Neural cell (in vitro differentiated cells): ENCODE measurements at regions not wholly inside any gene's neighbourhood (a gene's known extent, or its start where the extent isn't known, plus 50 kb on each side); places are given as distances from the start of the nearest gene placed in this dataset.

Experiments
- EZH2 ChIP-seq: fragments of 200-600, 300-800 bp; shearing (Covaris generic), sonication (generic); IDR thresholded peaks from 2 replicates; pipeline ENCODE4 v1.6.1; 2014; ENCODE audit warnings: antibody characterized with exemption, low read length, borderline replicate concordance, mild to moderate bottlenecking; ENCODE audit not compliant: insufficient read depth, poor library complexity, severe bottlenecking
- SMC3 ChIP-seq: fragments of 450-650 bp; conservative IDR thresholded peaks from 2 replicates; pipeline ENCODE4 v1.6.1; 2014; ENCODE audit warnings: antibody characterized with exemption, mild to moderate bottlenecking, moderate library complexity; ENCODE audit not compliant: poor library complexity
- TF ChIP-seq, protein P1 (sequence below): fragments of 450-650 bp; IDR thresholded peaks from 2 replicates; pipeline ENCODE4 v1.5.1; 2014; ENCODE audit warnings: antibody characterized with exemption, mild to moderate bottlenecking, moderate library complexity; ENCODE audit not compliant: poor library complexity, severe bottlenecking

DNA sequence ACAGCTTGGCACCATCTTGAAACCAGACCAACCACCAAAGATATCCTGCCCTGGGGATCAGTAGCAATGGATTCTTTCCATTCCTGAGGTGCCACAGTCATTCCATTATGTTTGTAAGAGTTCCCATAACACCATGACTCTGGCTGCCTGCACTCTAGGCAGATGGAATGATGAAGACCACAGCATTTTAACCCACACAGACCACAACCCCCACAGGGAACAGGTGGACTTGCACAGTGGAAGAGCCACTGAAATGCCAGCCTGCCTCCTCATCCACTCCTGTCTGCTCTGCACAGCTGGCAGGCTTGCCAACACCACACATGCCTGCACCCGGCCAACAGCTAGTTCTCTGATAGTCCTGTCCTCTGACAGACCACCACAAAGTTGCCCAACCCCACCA is 2362.2 kb upstream of the AGA start:
- TF ChIP-seq, protein P1, sequence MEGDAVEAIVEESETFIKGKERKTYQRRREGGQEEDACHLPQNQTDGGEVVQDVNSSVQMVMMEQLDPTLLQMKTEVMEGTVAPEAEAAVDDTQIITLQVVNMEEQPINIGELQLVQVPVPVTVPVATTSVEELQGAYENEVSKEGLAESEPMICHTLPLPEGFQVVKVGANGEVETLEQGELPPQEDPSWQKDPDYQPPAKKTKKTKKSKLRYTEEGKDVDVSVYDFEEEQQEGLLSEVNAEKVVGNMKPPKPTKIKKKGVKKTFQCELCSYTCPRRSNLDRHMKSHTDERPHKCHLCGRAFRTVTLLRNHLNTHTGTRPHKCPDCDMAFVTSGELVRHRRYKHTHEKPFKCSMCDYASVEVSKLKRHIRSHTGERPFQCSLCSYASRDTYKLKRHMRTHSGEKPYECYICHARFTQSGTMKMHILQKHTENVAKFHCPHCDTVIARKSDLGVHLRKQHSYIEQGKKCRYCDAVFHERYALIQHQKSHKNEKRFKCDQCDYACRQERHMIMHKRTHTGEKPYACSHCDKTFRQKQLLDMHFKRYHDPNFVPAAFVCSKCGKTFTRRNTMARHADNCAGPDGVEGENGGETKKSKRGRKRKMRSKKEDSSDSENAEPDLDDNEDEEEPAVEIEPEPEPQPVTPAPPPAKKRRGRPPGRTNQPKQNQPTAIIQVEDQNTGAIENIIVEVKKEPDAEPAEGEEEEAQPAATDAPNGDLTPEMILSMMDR, result no peak
- TF ChIP-seq SMC3 (no peak), EZH2 (no peak)
